Vagina (tissue), 2 donors: ENCODE measurements at regions not wholly inside any gene's neighbourhood (a gene's known extent, or its start where the extent isn't known, plus 50 kb on each side); places are given as distances from the start of the nearest gene placed in this dataset.
"Not testable (repeated sequence)": the region's sequence is repeated elsewhere in the genome, so short reads cannot be mapped to it uniquely, and the experiment has no call there.

ENCODE experiments used
- DNase-seq, 2 donors: peaks; one replicate each; pipeline ENCODE4 v3.0.0-alpha.2; 2017; ENCODE audit errors: extremely low spot score in 2 of 2
- H3K27ac ChIP-seq: fragments of 200-600 bp; sonication (generic); one replicate; pipeline ENCODE4 v1.5.1; 2019
- H3K27me3 ChIP-seq: fragments of 200-600 bp; sonication (generic); one replicate; pipeline ENCODE4 v1.5.1; 2019
- H3K36me3 ChIP-seq, 2 donors: fragments of 200-600 bp; sonication (generic); one replicate each; pipeline ENCODE4 v1.5.1; 2017 to 2019
- H3K4me1 ChIP-seq: fragments of 200-600 bp; sonication (generic); one replicate; pipeline ENCODE4 v1.5.1; 2019
- H3K4me3 ChIP-seq, 2 donors: fragments of 200-600 bp; sonication (generic); 1 replicate in 1 of 2; 2 replicates in 1 of 2; pipeline ENCODE4 v1.5.1; 2016 to 2019
- H3K9me3 ChIP-seq: fragments of 200-600 bp; sonication (generic); one replicate; pipeline ENCODE4 v1.5.1; 2019
- POLR2A ChIP-seq, 2 donors: fragments of 450-650 bp; IDR thresholded peaks; one replicate each; pipeline ENCODE4 v1.6.1; 2017; ENCODE audit warnings: antibody characterized with exemption in 2 of 2, mild to moderate bottlenecking in 2 of 2, moderate library complexity in 2 of 2
- POLR2AphosphoS5 ChIP-seq, 2 donors: sonication (generic); formaldehyde crosslinking; IDR thresholded peaks; one replicate each; pipeline ENCODE4 v1.9.0; 2017; ENCODE audit warnings: antibody characterized with exemption in 2 of 2, mild to moderate bottlenecking in 2 of 2, low read depth in 1 of 2; ENCODE audit not compliant: insufficient read depth in 1 of 2
- intact Hi-C: fragments of 100-400 bp; cut with DNase I; formaldehyde crosslinking; loops from one replicate; pipeline ENCODE4 v1.15.1; 2023
- TF ChIP-seq, protein P1 (sequence below), 3 experiments: fragments of 450-650 bp in 2 of 3; fragments of 200-600 bp in 1 of 3; sonication (generic) in 1 of 3; IDR thresholded peaks; one replicate each; pipeline ENCODE4 v1.5.1; 2017 to 2019; ENCODE audit warnings: antibody characterized with exemption in 3 of 3, mild to moderate bottlenecking in 2 of 3, moderate library complexity in 2 of 3

DNA sequence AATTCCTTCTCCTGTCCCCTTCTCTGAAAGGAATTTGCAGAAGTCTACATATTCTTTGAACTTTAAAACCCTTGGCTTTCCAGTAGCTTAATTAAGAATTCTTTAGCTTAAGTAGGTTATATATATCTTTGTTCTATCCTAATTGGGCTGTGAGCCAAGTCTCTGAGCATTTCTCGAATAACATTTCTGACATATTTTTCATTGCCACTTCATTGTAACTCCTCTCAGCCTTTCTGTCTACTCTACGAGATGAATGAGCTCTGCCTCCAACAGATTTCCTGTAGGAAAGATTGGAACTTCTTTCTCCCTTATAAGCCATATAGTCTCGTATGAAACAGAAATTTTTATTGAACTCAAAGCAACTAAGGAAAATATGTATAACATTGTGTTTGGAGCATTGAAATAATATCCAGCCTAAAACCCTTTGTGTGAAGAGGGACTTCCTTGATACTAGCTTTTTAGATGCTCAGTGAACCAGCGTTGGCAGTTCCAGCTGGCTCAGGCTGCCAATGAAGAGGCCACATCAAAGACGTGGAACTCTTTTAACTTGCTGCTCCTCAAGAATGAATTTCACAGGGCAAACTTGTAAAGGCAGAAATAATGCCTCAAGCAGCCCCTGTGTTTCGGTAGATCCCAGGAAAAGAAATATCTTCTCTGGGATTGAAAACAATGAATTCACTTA lies 87.7 kb upstream of the NOX3 start:
- TF ChIP-seq POLR2AphosphoS5 (IDR thresholded peaks at IDR 0.05; ENCODE audit: insufficient read depth in 1 of 2, low read depth in 1 of 2) (no peak), POLR2A (IDR thresholded peaks at IDR 0.05) (no peak)
- TF ChIP-seq, protein P1, sequence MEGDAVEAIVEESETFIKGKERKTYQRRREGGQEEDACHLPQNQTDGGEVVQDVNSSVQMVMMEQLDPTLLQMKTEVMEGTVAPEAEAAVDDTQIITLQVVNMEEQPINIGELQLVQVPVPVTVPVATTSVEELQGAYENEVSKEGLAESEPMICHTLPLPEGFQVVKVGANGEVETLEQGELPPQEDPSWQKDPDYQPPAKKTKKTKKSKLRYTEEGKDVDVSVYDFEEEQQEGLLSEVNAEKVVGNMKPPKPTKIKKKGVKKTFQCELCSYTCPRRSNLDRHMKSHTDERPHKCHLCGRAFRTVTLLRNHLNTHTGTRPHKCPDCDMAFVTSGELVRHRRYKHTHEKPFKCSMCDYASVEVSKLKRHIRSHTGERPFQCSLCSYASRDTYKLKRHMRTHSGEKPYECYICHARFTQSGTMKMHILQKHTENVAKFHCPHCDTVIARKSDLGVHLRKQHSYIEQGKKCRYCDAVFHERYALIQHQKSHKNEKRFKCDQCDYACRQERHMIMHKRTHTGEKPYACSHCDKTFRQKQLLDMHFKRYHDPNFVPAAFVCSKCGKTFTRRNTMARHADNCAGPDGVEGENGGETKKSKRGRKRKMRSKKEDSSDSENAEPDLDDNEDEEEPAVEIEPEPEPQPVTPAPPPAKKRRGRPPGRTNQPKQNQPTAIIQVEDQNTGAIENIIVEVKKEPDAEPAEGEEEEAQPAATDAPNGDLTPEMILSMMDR (IDR thresholded peaks at IDR 0.05), result no peak
- no peak overlapping the region for H3K4me3 ChIP-seq
- no peak for DNase-seq
- no peaks in the 10 kb centered on the region for H3K27me3 ChIP-seq
- no peaks in the 10 kb centered on the region for H3K9me3 ChIP-seq
- no peak overlapping the region for H3K27ac ChIP-seq
- H3K4me1 ChIP-seq, result no peaks in the 10 kb centered on the region
- intact Hi-C loops, result no loop called here
- no peaks in the 10 kb centered on the region for H3K36me3 ChIP-seq

DNA sequence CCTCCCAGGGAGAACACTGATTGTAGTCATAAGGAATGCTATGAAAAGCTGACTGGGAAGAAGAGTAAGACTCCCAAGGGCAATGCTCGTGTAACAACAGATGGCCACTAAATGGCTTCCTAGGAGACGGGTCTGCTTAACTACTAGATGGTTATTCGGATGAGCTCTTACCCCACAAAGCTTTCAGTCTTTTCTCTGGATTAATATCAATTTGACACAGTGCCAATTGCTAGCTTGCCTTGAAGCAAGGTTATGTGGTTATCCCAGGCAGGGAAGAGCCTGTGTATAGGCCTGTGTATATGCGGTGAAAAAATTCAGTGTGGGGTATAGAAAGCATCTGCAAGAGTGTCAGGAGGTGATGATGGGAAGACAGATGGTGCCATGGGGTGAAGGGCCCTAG lies 86.4 kb upstream of the NOX3 start:
- H3K4me3 ChIP-seq, result no peak overlapping the region
- DNase-seq, result no peak
- no peaks in the 10 kb centered on the region for H3K27me3 ChIP-seq
- no peaks in the 10 kb centered on the region for H3K36me3 ChIP-seq
- intact Hi-C loops, result no loop called here
- no peak for TF ChIP-seq POLR2AphosphoS5 (IDR thresholded peaks at IDR 0.05; ENCODE audit: insufficient read depth in 1 of 2, low read depth in 1 of 2)
- TF ChIP-seq POLR2A (IDR thresholded peaks at IDR 0.05), result no peak
- no peaks in the 10 kb centered on the region for H3K4me1 ChIP-seq
- no peaks in the 10 kb centered on the region for H3K9me3 ChIP-seq
- no peak overlapping the region for H3K27ac ChIP-seq

DNA sequence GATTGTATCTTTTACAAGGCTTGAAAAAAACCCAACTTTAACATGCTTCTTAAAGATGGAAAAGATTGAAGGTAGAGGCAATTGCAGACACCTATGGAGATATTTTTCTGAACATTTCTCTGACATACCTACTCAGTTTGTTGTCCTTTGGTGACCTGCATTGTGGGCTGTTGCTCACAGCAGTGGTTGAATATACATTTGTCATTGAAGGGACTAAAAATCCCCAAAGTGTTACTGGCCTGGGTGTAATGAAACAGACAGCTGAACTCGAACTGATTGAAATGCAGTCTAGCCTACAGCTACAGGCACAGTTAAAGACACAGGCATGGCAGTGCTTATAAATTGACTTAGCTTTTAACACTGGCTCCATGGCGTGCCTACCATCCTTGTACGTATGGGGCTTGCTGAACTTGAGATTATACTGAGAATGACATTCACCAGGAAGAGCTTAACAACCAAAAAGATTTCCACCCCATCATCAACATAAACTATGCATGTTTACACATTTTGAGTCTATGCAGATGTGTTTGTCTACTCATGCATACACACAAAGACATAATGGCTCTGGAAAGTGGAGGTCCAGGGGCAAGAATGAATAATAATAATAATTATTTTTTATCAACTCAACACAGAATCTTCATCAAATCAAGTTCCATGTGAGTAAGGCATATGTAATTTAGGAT lies 83.2 kb upstream of the NOX3 start:
- Histone ChIP-seq H3K27ac (no peak overlapping the region), H3K27me3 (no peaks in the 10 kb centered on the region), H3K9me3 (no peaks in the 10 kb centered on the region), H3K4me1 (no peaks in the 10 kb centered on the region), H3K36me3 (no peaks in the 10 kb centered on the region), H3K4me3 (no peak overlapping the region)
- intact Hi-C loops, result no loop called here
- TF ChIP-seq POLR2AphosphoS5 (IDR thresholded peaks at IDR 0.05; ENCODE audit: insufficient read depth in 1 of 2, low read depth in 1 of 2) (no peak), POLR2A (IDR thresholded peaks at IDR 0.05) (no peak)
- TF ChIP-seq, protein P1 (IDR thresholded peaks at IDR 0.05), result no peak
- no peak for DNase-seq

DNA sequence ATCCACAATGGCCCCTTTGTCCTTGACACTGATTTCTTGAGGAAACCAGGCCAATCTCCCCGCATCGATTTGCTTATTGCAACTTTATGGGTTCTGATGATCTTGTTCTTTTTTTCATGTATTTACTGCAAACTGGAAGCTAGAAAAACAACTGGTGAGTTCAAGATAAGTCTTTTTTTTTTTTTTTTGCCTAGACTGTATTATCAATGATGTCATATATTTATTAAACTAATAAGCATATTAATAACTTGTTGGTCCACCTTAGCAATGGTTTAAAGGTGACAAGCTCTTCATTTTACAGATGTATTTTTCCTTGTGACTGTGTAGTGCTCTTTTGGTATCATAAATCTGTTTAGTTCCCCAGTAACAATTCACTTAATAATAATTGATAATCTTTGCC lies 79.0 kb upstream of the NOX3 start:
- no peaks in the 10 kb centered on the region for H3K27me3 ChIP-seq
- TF ChIP-seq POLR2A (IDR thresholded peaks at IDR 0.05), result no peak
- TF ChIP-seq POLR2AphosphoS5 (IDR thresholded peaks at IDR 0.05; ENCODE audit: insufficient read depth in 1 of 2, low read depth in 1 of 2), result no peak
- TF ChIP-seq, protein P1 (IDR thresholded peaks at IDR 0.05), result no peak
- H3K36me3 ChIP-seq, result no peaks in the 10 kb centered on the region
- H3K27ac ChIP-seq, result no peak overlapping the region
- intact Hi-C loops, result no loop called here
- H3K4me3 ChIP-seq, result no peak overlapping the region
- no peaks in the 10 kb centered on the region for H3K9me3 ChIP-seq
- DNase-seq, result no peak
- no peaks in the 10 kb centered on the region for H3K4me1 ChIP-seq

DNA sequence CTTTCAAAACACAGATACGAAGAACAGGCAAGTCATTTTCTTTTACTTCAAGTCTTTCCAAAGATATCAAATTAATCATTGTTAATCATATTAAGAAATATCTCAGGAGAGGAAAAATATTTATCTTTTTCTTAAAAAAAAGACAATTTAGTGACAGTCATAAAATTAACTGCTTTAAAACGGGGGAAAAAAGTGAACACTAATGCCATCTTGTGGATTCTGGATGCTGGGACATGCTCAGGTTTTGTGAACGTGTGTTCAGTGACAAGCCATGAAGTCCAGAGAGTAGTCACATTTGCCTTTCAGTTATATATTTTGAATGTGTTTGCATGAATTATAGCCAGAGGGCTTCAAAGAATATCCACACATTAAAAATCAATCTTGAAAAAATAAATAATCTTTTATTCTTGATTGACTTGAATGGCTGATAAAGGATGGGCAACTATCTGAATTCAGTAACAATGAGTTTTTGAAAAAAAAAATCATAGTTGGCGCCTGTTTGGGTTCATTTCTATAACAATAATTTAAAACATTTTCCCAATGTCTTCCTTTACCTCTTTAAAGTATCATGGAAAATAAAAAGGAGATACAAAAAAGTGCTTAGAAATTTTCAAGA lies 74.7 kb upstream of the NOX3 start:
- no peaks in the 10 kb centered on the region for H3K9me3 ChIP-seq
- no peaks in the 10 kb centered on the region for H3K27me3 ChIP-seq
- DNase-seq, result no peak
- no peaks in the 10 kb centered on the region for H3K4me1 ChIP-seq
- intact Hi-C loops, result no loop called here
- H3K36me3 ChIP-seq, result no peaks in the 10 kb centered on the region
- H3K27ac ChIP-seq, result no peak overlapping the region
- H3K4me3 ChIP-seq, result no peak overlapping the region
- TF ChIP-seq POLR2A (IDR thresholded peaks at IDR 0.05), result no peak
- TF ChIP-seq, protein P1 (IDR thresholded peaks at IDR 0.05), result peak in 2 of 3 experiments; percentile 23 to 43

DNA sequence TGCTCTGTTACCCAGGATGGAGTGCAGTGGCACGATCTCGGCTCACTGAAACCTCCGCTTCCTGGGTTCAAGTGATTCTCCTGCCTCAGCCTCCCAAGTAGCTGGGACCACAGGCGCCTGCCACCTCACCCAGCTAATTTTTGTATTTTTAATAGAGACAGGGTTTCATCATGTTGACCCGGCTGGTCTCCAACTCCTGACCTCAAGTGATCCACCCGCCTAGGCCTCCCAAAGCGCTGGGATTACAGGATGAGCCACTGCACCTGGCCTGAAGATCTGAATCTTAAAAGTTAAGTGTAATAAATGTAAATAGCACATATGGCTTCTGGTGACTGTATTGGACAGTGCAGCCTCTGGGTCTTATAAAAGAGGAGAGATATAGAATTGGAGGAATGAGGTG lies 74.2 kb upstream of the NOX3 start:
- intact Hi-C loops, H3K36me3 ChIP-seq, H3K27me3 ChIP-seq, H3K4me3 ChIP-seq, H3K9me3 ChIP-seq, H3K27ac ChIP-seq, DNase-seq, H3K4me1 ChIP-seq: not testable (repeated sequence)
